HCT116 (cell line): ENCODE measurements at regions not wholly inside any gene's neighbourhood (a gene's known extent, or its start where the extent isn't known, plus 50 kb on each side); places are given as distances from the start of the nearest gene placed in this dataset.

Experiments used
- ATAC-seq: fragments of 200-7000 bp; cut with Tn5 transposase; 2 replicates; pipeline ENCODE4 v1.9.1; 2020; ENCODE audit warnings: mild to moderate bottlenecking, moderate library complexity
- BruUV-seq: library from RNA; stranded (reverse); fragments of 400-500 nt; replicated peaks from 2 replicates; lab custom pipeline; 2021; lab: Mats Ljungman, UMichigan
- CTCF ChIA-PET: fragments of 300-600 bp; sonication (Branson Sonifier 250); formaldehyde crosslinking; loops from one replicate; lab custom pipeline; 2021; ENCODE audit warnings: antibody characterized with exemption; lab: Charles Lee
- POLR2A ChIA-PET: fragments of 300-600, 350-600 bp; sonication (Branson Sonifier 250); formaldehyde crosslinking; loops from one replicate; lab custom pipeline; 2021; ENCODE audit warnings: antibody characterized with exemption; lab: Charles Lee
- RAD21 ChIA-PET, 2 experiments: fragments of 300-600 bp; sonication (Branson Sonifier 250); formaldehyde crosslinking; loops; one replicate each; lab custom pipeline; 2023; ENCODE audit warnings: low total read pairs in 2 of 2; ENCODE audit not compliant: uncharacterized antibody in 2 of 2, unreplicated experiment in 2 of 2, low non-redundant PET in 1 of 2; lab: Charles Lee
- DNase-seq: peaks from one replicate; pipeline ENCODE4 v3.0.0-alpha.2; 2010; ENCODE audit warnings: low read depth, low spot score
- H2AFZ ChIP-seq: fragments of 200-600 bp; shearing (Covaris generic), sonication (generic); 2 replicates; pipeline ENCODE4 v1.6.1; 2017; ENCODE audit warnings: low read depth, mixed run types, mixed read lengths, antibody characterized with exemption, low read length; ENCODE audit not compliant: poor library complexity, severe bottlenecking
- H3K27ac ChIP-seq: 2 replicates; pipeline ENCODE4 v1.5.1; 2012; ENCODE audit warnings: low read depth, low read length
- H3K27me3 ChIP-seq: fragments of 200-600 bp; sonication (generic); 2 replicates; pipeline ENCODE4 v1.6.1; 2016; ENCODE audit warnings: mixed run types, low read length, mixed read lengths; ENCODE audit not compliant: insufficient read depth
- H3K36me3 ChIP-seq, 2 experiments: fragments of 200-500 bp in 1 of 2; fragments of 200-600 bp in 1 of 2; sonication (Bioruptor generic) in 1 of 2; sonication (generic) in 1 of 2; 2 replicates each; pipeline versions ENCODE4 v1.5.1 to v1.6.1; 2014 to 2016; ENCODE audit warnings: low read length in 2 of 2, inconsistent platforms in 1 of 2, mixed read lengths in 1 of 2, mixed run types in 1 of 2; ENCODE audit not compliant: insufficient read depth in 2 of 2, control insufficient read depth in 1 of 2
- H3K4me1 ChIP-seq, 2 experiments: fragments of 200-600 bp in 1 of 2; sonication (generic) in 1 of 2; 2 replicates each; pipeline versions ENCODE4 v1.5.1 to v1.6.1; 2012 to 2017; ENCODE audit warnings: low read length in 2 of 2, inconsistent platforms in 1 of 2, mild to moderate bottlenecking in 1 of 2, mixed read lengths in 1 of 2, mixed run types in 1 of 2, moderate library complexity in 1 of 2; ENCODE audit not compliant: insufficient read depth in 2 of 2, control insufficient read depth in 1 of 2
- H3K4me2 ChIP-seq: fragments of 200-600 bp; sonication (generic); 2 replicates; pipeline ENCODE4 v1.6.1; 2017; ENCODE audit warnings: mixed run types, low read length, mixed read lengths
- H3K4me3 ChIP-seq, 2 experiments: fragments of 200-600 bp in 1 of 2; sonication (generic) in 1 of 2; replicated peaks in 1 of 2; 2 replicates each; pipeline ENCODE4 v1.5.1; 2011 to 2016; ENCODE audit warnings: low read length in 2 of 2, control low read depth in 1 of 2, low read depth in 1 of 2, mild to moderate bottlenecking in 1 of 2, mixed read lengths in 1 of 2, mixed run types in 1 of 2
- H3K79me2 ChIP-seq: fragments of 200-600 bp; sonication (generic); 2 replicates; pipeline ENCODE4 v1.6.1; 2017; ENCODE audit warnings: mild to moderate bottlenecking, mixed run types, low read length, moderate library complexity, mixed read lengths; ENCODE audit not compliant: insufficient read depth
- H3K9ac ChIP-seq: fragments of 200-600 bp; sonication (generic); 2 replicates; pipeline ENCODE4 v1.6.1; 2016; ENCODE audit warnings: low read length, mixed read lengths
- H3K9me2 ChIP-seq: fragments of 200-600 bp; sonication (generic), shearing (Covaris generic); 2 replicates; pipeline ENCODE4 v1.6.1; 2017; ENCODE audit warnings: mixed run types, mild to moderate bottlenecking, moderate library complexity; ENCODE audit not compliant: insufficient read depth
- H3K9me3 ChIP-seq, 2 experiments: fragments of 200-500 bp in 1 of 2; fragments of 200-600 bp in 1 of 2; sonication (Bioruptor generic) in 1 of 2; sonication (generic) in 1 of 2; 2 replicates each; pipeline ENCODE4 v1.6.1; 2014 to 2017; ENCODE audit warnings: low read length in 2 of 2, mixed read lengths in 2 of 2, inconsistent platforms in 1 of 2, low read depth in 1 of 2, mild to moderate bottlenecking in 1 of 2, mixed run types in 1 of 2, moderate library complexity in 1 of 2; ENCODE audit not compliant: control insufficient read depth in 1 of 2, insufficient read depth in 1 of 2
- H4K20me1 ChIP-seq: fragments of 200-600 bp; sonication (generic), shearing (Covaris generic); 2 replicates; pipeline ENCODE4 v1.6.1; 2017; ENCODE audit warnings: mixed run types, mild to moderate bottlenecking, moderate library complexity; ENCODE audit not compliant: insufficient read depth
- CBX3 ChIP-seq: IDR thresholded peaks from 2 replicates; pipeline ENCODE4 v1.6.1; 2012; ENCODE audit warnings: low read depth
- EGR1 ChIP-seq: IDR thresholded peaks from 2 replicates; pipeline ENCODE4 v1.6.1; 2012; ENCODE audit warnings: low read depth
- FOSL1 ChIP-seq: IDR thresholded peaks from 2 replicates; pipeline ENCODE4 v1.6.1; 2012; ENCODE audit warnings: low read depth
- JUND ChIP-seq: IDR thresholded peaks from 2 replicates; pipeline ENCODE4 v1.6.1; 2012
- POLR2A ChIP-seq: IDR thresholded peaks from 2 replicates; pipeline ENCODE4 v1.7.0; 2011; ENCODE audit warnings: borderline replicate concordance; ENCODE audit not compliant: insufficient read depth, insufficient read length; ENCODE audit errors: extremely low read depth
- REST ChIP-seq: IDR thresholded peaks from 2 replicates; pipeline ENCODE4 v1.6.1; 2012; ENCODE audit warnings: low read depth
- SIN3A ChIP-seq: IDR thresholded peaks from 2 replicates; pipeline ENCODE4 v1.6.1; 2012; ENCODE audit warnings: low read depth
- SRF ChIP-seq: IDR thresholded peaks from 2 replicates; pipeline ENCODE4 v1.6.1; 2012; ENCODE audit warnings: low read depth
- TCF7L2 ChIP-seq: IDR thresholded peaks from 2 replicates; pipeline ENCODE4 v1.7.0; 2011; ENCODE audit warnings: borderline replicate concordance, inconsistent platforms; ENCODE audit not compliant: insufficient read depth, insufficient read length; ENCODE audit errors: extremely low read depth
- YY1 ChIP-seq: IDR thresholded peaks from 2 replicates; pipeline ENCODE4 v1.6.1; 2011; ENCODE audit warnings: low read length, low read depth, moderate library complexity, mild to moderate bottlenecking; ENCODE audit not compliant: insufficient replicate concordance; ENCODE audit errors: extremely low read depth
- ZFX ChIP-seq: fragments of 450-650 bp; IDR thresholded peaks from 2 replicates; pipeline ENCODE4 v1.6.1; 2017
- intact Hi-C: fragments of 100-400 bp; cut with micrococcal nuclease; formaldehyde crosslinking; loops from 2 replicates; pipeline ENCODE4 v1.10.0; 2022

- ChIA-PET CTCF (no interaction called here), RAD21 (no interaction called here), POLR2A (no interaction called here)
- Histone ChIP-seq H3K9me2 (no peaks in the 10 kb centered on the region), H3K4me2 (no peak overlapping the region), H3K36me3 (no peaks in the 10 kb centered on the region), H3K79me2 (no peaks in the 10 kb centered on the region), H2AFZ (no peak overlapping the region), H3K27ac (no peak overlapping the region), H3K27me3 (no peaks in the 10 kb centered on the region), H3K4me1 (no peaks in the 10 kb centered on the region), H3K9ac (no peak overlapping the region), H3K4me3 (no peak overlapping the region), H3K9me3 (no peaks in the 10 kb centered on the region), H4K20me1 (no peaks in the 10 kb centered on the region)
- TF ChIP-seq TCF7L2 (no peak), CBX3 (no peak), YY1 (no peak), ZFX (no peak), SRF (no peak), POLR2A (no peak), REST (no peak), EGR1 (no peak), SIN3A (no peak), FOSL1 (no peak), JUND (no peak)
- DNase-seq, result no peak
- no peak for ATAC-seq
- no TSS peak for BruUV-seq
- intact Hi-C loops, result no loop called here
These were observed 500.5 kb downstream of the BRINP3 start for GRCh38 chr1:189977184-189977583.
